ENCODE measurements at regions not wholly inside any gene's neighbourhood (a gene's known extent, or its start where the extent isn't known, plus 50 kb on each side); places are given as distances from the start of the nearest gene placed in this dataset.

DNA sequence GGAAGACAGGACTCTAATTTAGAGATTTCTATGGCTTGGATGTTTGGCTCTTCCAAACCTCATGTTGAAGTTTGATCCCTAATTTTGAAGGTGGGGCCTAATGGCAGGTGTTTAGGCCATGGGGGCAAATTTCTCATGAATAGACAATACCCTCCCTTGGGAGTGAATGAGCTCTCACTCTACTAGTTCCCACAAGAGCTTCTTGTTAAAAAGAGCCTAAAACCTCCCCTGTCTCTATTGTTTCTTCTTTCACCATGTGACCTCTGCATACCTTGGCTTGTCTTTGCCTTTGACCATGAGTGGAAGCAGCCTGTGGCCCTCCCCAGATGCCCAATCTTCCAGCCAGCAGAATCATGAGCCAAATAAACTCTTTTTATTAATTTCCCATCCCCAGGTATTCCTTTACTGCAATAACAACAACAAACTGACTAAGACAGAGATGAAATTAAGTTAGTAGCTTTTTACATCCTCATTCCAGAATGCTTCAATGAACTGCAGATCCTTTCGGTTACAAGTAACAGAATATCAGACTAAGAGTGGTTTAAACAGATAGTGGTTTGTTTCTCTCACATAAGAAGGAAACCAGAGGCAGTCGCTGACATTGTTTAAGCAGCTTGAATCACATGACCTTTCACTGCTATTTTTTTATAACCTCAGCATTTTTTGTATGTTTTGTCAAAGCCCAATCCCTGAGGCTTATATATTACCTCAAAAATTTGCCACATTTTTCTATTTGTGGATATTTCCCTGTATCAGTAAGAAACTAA lies 1013.3 kb upstream of the SEMA6D start:
- 0 out of 2 replicates have a peak overlapping the region, but pooled peaks have one; percentile 17 for H3K4me2 ChIP-seq (ENCODE audit: control insufficient read depth, insufficient read depth)
- H3K79me2 ChIP-seq (ENCODE audit: control insufficient read depth, insufficient read depth, low read length) = no peaks in the 10 kb centered on the region
- no peaks in the 10 kb centered on the region for H3K27me3 ChIP-seq (replicated peaks in 1 of 2; ENCODE audit: control insufficient read depth in 2 of 2, insufficient read depth in 2 of 2, low read length in 1 of 2)
- FAIRE-seq (peak; percentile 13), ATAC-seq (peak; percentile 64), DNase-seq (ENCODE audit: low read depth, low spot score) (peak; percentile 16)
- no peak overlapping the region for H2AFZ ChIP-seq (ENCODE audit: control insufficient read depth, low read depth, low read length)
- H3K4me3 ChIP-seq = no peak overlapping the region
- H3K27ac ChIP-seq (ENCODE audit: control insufficient read depth, insufficient read depth) = peak overlapping the region; percentile 55
- intact Hi-C loops (cut with micrococcal nuclease; ENCODE audit: unreplicated experiment) = no loop called here
- RAD21 ChIA-PET (ENCODE audit: unreplicated experiment) = interaction anchor here (1.0 to 1.4 kb wide), 3 partner anchors 16 to 30 kb away, joined by 3 to 7 read pairs (median 4); no protein-coding TSS in a partner anchor
- H3K4me1 ChIP-seq (ENCODE audit: control insufficient read depth, insufficient read depth, low read length) = no peaks in the 10 kb centered on the region
- no TSS peak for BruUV-seq (replicated peaks)
- CTCF ChIA-PET = interaction anchor here (0.9 kb wide), 1 partner anchor 8 kb away, joined by 3 read pairs; no protein-coding TSS in a partner anchor
- SMC1A ChIA-PET (ENCODE audit: uncharacterized antibody, unreplicated experiment) = interaction anchor here (1.0 to 3.7 kb wide), 9 partner anchors 11 to 244 kb away, joined by 3 to 23 read pairs (median 5); no protein-coding TSS in a partner anchor
- no peaks in the 10 kb centered on the region for H3K9me3 ChIP-seq (replicated peaks; ENCODE audit: control insufficient read depth, insufficient read depth, low read length)
- no peaks in the 10 kb centered on the region for H4K20me1 ChIP-seq (ENCODE audit: control insufficient read depth, insufficient read depth)
- in situ Hi-C loops (cut with MboI) = no loop called here
- POLR2A ChIA-PET = no interaction called here
- H3K9ac ChIP-seq (ENCODE audit: control insufficient read depth, insufficient read depth, low read length) = no peak overlapping the region
- WGBS (ENCODE audit: insufficient coverage, insufficient replicate concordance, low lambda C conversion rate, missing lambda C conversion rate) = 2% methylated on average over 2 of the region's 2 CpGs
- no peaks in the 10 kb centered on the region for H3K36me3 ChIP-seq (ENCODE audit: control insufficient read depth in 2 of 2, insufficient read depth in 2 of 2, low read length in 1 of 2)
- TF ChIP-seq KAT2A (conservative IDR thresholded peaks at IDR 0.05; ENCODE audit: control insufficient read depth, low read depth, low read length) (no peak), SMARCA5 (IDR thresholded peaks at IDR 0.05) (no peak), RUNX3 (IDR thresholded peaks at IDR 0.05; ENCODE audit: low read length) (peak; percentile 29; the same call in 1 of the 2 replicates), CREM (IDR thresholded peaks at IDR 0.05; ENCODE audit: low read depth) (0 out of 2 replicates have a peak, but pooled peaks have one; percentile 12), MEF2B (IDR thresholded peaks at IDR 0.05; ENCODE audit: partially characterized antibody, poor library complexity, severe bottlenecking) (peak; percentile 55), EP300 (IDR thresholded peaks at IDR 0.05; ENCODE audit: borderline replicate concordance in 1 of 2, control insufficient read depth in 1 of 2, low read depth in 2 of 2, low read length in 2 of 2) (no peak), ZBED1 (IDR thresholded peaks at IDR 0.05; ENCODE audit: borderline replicate concordance) (no peak), HDAC2 (IDR thresholded peaks at IDR 0.05) (no peak), ZNF384 (IDR thresholded peaks at IDR 0.05; ENCODE audit: borderline replicate concordance, low read depth, low read length) (no peak), NR2C2 (IDR thresholded peaks at IDR 0.05; ENCODE audit: borderline replicate concordance, control insufficient read depth, insufficient read length, low read depth) (no peak), SIX5 (IDR thresholded peaks at IDR 0.05; ENCODE audit: low read depth, low read length, severe bottlenecking) (no peak), PML (IDR thresholded peaks at IDR 0.05; ENCODE audit: low read length) (no peak), BMI1 (IDR thresholded peaks at IDR 0.05; ENCODE audit: borderline replicate concordance) (no peak)
- TF ChIP-seq, protein P1, sequence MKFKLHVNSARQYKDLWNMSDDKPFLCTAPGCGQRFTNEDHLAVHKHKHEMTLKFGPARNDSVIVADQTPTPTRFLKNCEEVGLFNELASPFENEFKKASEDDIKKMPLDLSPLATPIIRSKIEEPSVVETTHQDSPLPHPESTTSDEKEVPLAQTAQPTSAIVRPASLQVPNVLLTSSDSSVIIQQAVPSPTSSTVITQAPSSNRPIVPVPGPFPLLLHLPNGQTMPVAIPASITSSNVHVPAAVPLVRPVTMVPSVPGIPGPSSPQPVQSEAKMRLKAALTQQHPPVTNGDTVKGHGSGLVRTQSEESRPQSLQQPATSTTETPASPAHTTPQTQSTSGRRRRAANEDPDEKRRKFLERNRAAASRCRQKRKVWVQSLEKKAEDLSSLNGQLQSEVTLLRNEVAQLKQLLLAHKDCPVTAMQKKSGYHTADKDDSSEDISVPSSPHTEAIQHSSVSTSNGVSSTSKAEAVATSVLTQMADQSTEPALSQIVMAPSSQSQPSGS (IDR thresholded peaks at IDR 0.05; ENCODE audit: low read length) = no peak
- TF ChIP-seq, protein P2, sequence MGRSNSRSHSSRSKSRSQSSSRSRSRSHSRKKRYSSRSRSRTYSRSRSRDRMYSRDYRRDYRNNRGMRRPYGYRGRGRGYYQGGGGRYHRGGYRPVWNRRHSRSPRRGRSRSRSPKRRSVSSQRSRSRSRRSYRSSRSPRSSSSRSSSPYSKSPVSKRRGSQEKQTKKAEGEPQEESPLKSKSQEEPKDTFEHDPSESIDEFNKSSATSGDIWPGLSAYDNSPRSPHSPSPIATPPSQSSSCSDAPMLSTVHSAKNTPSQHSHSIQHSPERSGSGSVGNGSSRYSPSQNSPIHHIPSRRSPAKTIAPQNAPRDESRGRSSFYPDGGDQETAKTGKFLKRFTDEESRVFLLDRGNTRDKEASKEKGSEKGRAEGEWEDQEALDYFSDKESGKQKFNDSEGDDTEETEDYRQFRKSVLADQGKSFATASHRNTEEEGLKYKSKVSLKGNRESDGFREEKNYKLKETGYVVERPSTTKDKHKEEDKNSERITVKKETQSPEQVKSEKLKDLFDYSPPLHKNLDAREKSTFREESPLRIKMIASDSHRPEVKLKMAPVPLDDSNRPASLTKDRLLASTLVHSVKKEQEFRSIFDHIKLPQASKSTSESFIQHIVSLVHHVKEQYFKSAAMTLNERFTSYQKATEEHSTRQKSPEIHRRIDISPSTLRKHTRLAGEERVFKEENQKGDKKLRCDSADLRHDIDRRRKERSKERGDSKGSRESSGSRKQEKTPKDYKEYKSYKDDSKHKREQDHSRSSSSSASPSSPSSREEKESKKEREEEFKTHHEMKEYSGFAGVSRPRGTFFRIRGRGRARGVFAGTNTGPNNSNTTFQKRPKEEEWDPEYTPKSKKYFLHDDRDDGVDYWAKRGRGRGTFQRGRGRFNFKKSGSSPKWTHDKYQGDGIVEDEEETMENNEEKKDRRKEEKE (IDR thresholded peaks at IDR 0.05) = no peak
- TF ChIP-seq, protein P3, sequence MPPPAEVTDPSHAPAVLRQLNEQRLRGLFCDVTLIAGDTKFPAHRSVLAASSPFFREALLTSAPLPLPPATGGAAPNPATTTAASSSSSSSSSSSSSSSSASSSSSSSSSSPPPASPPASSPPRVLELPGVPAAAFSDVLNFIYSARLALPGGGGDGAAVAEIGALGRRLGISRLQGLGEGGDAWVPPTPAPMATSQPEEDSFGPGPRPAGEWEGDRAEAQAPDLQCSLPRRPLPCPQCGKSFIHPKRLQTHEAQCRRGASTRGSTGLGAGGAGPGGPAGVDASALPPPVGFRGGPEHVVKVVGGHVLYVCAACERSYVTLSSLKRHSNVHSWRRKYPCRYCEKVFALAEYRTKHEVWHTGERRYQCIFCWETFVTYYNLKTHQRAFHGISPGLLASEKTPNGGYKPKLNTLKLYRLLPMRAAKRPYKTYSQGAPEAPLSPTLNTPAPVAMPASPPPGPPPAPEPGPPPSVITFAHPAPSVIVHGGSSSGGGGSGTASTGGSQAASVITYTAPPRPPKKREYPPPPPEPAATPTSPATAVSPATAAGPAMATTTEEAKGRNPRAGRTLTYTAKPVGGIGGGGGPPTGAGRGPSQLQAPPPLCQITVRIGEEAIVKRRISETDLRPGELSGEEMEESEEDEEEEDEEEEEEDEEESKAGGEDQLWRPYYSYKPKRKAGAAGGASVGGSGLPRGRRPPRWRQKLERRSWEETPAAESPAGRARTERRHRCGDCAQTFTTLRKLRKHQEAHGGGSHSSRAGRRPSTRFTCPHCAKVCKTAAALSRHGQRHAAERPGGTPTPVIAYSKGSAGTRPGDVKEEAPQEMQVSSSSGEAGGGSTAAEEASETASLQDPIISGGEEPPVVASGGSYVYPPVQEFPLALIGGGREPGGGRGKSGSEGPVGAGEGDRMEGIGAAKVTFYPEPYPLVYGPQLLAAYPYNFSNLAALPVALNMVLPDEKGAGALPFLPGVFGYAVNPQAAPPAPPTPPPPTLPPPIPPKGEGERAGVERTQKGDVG (CRISPR knock-in tag; IDR thresholded peaks at IDR 0.05) = no peak

Measured in GM12878 (cell line).